K562 (cell line): ENCODE measurements at regions not wholly inside any gene's neighbourhood (a gene's known extent, or its start where the extent isn't known, plus 50 kb on each side); places are given as distances from the start of the nearest gene placed in this dataset.

Experiments
- FOXJ3 ChIP-seq: sonication (generic); formaldehyde crosslinking; IDR thresholded peaks from 2 replicates; pipeline ENCODE4 v1.4.0; 2020; ENCODE audit warnings: mild to moderate bottlenecking, missing genetic modification reagents
- GTF2A2 ChIP-seq: IDR thresholded peaks from 2 replicates; pipeline ENCODE4 v1.6.1; 2016; ENCODE audit warnings: mild to moderate bottlenecking, missing genetic modification characterization, missing compliant biosample characterization
- HDAC6 ChIP-seq: IDR thresholded peaks from 2 replicates; pipeline ENCODE4 v1.6.1; 2012; ENCODE audit warnings: low read depth, mild to moderate bottlenecking, control low read depth, inconsistent platforms, low read length, moderate library complexity
- RFX1 ChIP-seq: fragments of 450-650 bp; IDR thresholded peaks from 2 replicates; pipeline ENCODE4 v1.6.1; 2016; ENCODE audit warnings: mild to moderate bottlenecking, moderate library complexity
- ZNF551 ChIP-seq: fragments of 250-450 bp; sonication (Bioruptor Pico); IDR thresholded peaks from 2 replicates; pipeline ENCODE4 v1.5.0; 2021; ENCODE audit warnings: mild to moderate bottlenecking, moderate library complexity
- TF ChIP-seq, protein P1 (sequence below): sonication (generic); formaldehyde crosslinking; IDR thresholded peaks from 2 replicates; pipeline ENCODE4 v1.5.0; 2020; ENCODE audit warnings: missing genetic modification reagents
- TF ChIP-seq, protein P2 (sequence below), 2 experiments: fragments of 150-350 bp in 1 of 2; IDR thresholded peaks; 2 replicates each; pipeline ENCODE4 v1.6.1; 2012 to 2016; ENCODE audit warnings: low read depth in 2 of 2, low read length in 2 of 2, mild to moderate bottlenecking in 1 of 2, moderate library complexity in 1 of 2

DNA sequence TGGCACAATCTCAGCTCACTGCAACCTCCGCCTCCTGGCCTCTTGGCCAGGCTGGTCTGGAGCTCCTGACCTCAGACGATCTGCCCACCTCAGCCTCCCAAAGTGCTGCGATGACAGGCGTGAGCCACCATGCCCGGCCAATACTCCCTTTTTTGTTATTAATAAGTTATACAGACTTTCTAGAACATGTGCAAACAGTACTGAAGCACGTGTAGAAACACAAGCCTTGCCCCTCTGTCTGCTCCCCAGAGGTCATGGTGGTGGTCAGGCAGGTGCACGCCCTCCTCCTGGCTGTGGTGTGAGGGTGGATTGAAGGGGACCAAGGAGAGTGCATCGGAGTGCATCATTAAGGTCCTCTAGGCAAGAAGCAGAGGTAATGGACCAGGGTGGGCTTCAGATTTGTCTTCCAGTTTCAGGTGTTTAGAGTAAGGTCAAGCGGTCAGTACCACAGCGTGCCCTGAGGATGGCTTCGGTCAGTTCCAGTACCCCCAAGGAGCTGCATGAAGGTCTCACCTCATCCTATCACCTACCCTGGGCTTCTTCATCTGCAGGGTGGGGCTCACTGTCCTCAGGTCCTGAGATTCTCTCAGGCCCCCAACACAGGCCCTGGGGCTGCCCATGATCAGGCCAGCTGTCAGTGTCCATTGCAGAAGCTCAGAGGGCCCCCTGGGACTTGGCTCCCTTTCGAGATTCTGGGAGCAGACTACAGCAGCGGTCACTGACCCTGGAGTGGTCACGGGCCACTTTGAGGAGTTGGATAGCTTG, 124.3 kb downstream of the GLI2 start (continued):
- TF ChIP-seq, protein P1, sequence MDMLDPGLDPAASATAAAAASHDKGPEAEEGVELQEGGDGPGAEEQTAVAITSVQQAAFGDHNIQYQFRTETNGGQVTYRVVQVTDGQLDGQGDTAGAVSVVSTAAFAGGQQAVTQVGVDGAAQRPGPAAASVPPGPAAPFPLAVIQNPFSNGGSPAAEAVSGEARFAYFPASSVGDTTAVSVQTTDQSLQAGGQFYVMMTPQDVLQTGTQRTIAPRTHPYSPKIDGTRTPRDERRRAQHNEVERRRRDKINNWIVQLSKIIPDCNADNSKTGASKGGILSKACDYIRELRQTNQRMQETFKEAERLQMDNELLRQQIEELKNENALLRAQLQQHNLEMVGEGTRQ (CRISPR knock-in tag): no peak
- TF ChIP-seq ZNF551 (CRISPR knock-in tag) (no peak), GTF2A2 (tag) (no peak), HDAC6 (no peak), RFX1 (no peak), FOXJ3 (CRISPR knock-in tag) (no peak)
- TF ChIP-seq, protein P2, sequence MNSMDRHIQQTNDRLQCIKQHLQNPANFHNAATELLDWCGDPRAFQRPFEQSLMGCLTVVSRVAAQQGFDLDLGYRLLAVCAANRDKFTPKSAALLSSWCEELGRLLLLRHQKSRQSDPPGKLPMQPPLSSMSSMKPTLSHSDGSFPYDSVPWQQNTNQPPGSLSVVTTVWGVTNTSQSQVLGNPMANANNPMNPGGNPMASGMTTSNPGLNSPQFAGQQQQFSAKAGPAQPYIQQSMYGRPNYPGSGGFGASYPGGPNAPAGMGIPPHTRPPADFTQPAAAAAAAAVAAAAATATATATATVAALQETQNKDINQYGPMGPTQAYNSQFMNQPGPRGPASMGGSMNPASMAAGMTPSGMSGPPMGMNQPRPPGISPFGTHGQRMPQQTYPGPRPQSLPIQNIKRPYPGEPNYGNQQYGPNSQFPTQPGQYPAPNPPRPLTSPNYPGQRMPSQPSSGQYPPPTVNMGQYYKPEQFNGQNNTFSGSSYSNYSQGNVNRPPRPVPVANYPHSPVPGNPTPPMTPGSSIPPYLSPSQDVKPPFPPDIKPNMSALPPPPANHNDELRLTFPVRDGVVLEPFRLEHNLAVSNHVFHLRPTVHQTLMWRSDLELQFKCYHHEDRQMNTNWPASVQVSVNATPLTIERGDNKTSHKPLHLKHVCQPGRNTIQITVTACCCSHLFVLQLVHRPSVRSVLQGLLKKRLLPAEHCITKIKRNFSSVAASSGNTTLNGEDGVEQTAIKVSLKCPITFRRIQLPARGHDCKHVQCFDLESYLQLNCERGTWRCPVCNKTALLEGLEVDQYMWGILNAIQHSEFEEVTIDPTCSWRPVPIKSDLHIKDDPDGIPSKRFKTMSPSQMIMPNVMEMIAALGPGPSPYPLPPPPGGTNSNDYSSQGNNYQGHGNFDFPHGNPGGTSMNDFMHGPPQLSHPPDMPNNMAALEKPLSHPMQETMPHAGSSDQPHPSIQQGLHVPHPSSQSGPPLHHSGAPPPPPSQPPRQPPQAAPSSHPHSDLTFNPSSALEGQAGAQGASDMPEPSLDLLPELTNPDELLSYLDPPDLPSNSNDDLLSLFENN (IDR thresholded peaks at IDR 0.05; ENCODE audit: low read depth in 2 of 2, low read length in 2 of 2): no peak
